ENCODE measurements at regions not wholly inside any gene's neighbourhood (a gene's known extent, or its start where the extent isn't known, plus 50 kb on each side); places are given as distances from the start of the nearest gene placed in this dataset.

GRCh38 chr6:105814745-105815536 lies 271.2 kb upstream of the PRDM1 start:
- DNase-seq (ENCODE audit: low spot score), result no peak

- no peak for DNase-seq (ENCODE audit: low spot score)
Measured at GRCh38 chr6:105810922-105811482, 275.1 kb upstream of the PRDM1 start.

DNA sequence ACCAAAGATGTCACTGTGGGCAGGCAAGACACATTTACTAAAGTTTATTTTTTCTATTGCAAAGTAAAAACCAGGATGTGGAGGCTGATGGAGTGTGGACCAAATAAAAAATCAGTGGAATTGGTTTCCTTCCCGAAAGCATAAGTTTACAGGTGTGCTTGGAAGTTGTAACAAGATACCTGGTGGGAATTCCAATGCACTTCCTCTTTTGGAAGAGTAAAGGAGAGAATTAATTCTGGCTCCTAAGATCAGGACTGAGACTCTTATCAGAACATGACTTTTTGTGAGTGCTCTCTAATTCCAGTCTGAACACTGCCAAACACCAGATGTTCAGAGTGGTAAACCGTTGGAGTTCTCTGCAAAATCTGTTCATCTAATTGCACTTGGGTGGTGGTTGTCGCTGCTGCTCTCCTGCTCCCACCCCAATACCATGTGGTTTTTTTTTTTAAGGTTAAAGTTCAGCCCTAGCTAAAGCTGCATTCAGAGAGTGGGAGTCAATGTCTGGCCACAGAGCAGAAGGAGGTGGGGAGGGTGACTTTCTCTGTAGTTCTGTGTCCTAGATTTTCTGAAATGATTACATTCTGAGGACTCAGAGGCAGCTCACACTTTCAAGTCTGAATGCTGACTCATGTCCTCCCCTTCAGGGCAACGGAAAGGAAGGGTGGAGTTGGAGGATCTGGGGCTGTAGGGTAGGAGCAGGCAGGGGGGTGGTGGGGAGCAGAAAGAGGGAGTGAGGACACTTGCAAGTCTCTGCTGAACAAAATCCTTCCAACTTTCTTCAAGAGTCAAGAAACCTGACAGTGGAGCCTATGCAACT lies 275.8 kb upstream of the PRDM1 start:
- DNase-seq (ENCODE audit: low spot score), result no peak

DNA sequence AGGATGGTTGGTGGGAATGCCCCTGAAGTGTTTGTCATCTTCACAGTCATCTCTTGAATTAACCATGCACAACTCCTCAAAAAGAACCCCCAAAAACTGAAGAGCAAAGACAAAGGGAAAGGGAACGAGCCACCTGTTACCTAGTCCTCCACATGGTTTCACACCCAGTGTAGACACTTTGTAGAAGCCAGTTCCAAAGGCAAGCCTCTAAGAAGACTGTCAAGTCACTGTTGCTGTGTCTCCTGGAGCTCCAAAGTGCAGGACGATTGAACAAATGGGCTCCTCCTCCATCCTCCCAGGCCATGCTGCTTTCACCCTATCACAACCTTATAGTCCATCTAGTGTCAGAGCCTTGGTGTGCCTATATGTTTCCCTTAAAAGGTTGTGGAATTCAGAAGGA lies 277.6 kb upstream of the PRDM1 start:
- no peak for DNase-seq (ENCODE audit: low spot score)

DNA sequence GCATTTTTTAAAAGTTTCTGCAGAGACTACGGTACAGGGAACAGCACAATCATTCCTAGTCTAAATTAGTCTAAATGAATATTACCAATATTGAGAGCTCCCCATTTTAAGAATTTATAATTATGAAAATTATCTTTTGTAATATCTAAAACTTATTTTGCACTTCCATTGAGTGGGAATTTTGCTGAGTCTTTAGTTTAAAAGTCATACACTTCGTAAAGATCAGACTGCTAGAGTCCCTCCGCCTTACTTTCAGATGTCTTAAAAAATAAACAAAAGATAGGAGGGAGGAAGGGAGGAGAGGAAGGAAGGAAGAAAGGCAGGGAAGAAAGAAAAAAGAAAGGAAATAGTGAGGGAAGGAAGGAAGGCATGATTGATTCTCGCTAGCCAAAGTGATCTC lies 278.2 kb upstream of the PRDM1 start:
- no peak for DNase-seq (ENCODE audit: low spot score)

DNA sequence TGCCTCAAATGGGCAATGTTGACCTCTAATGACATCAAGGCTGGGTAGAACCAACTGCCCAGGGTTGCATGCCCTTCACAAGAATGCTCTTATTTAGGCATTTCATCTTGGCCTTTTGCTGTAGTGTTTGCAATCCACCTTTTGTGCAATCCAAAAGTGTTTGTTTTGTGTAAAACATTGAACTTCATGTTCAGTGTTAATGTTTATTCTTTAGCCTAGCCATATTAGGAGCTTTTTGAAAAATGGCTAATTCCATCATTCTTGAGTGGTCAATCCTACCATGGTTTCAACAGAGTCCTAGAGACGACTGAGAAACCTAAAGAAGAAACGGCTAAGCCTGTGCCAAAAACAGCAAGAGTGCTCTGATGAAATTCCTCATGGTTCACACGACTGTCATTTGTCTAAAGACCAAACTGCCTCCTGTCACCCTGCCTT lies 279.6 kb upstream of the PRDM1 start:
- no peak for DNase-seq (ENCODE audit: low spot score)

GRCh38 chr6:105805501-105806023 lies 280.6 kb upstream of the PRDM1 start:
- DNase-seq (ENCODE audit: low spot score), result no peak

- DNase-seq (ENCODE audit: low spot score), result no peak
Measured at GRCh38 chr6:105804424-105804823, 281.7 kb upstream of the PRDM1 start.

DNA sequence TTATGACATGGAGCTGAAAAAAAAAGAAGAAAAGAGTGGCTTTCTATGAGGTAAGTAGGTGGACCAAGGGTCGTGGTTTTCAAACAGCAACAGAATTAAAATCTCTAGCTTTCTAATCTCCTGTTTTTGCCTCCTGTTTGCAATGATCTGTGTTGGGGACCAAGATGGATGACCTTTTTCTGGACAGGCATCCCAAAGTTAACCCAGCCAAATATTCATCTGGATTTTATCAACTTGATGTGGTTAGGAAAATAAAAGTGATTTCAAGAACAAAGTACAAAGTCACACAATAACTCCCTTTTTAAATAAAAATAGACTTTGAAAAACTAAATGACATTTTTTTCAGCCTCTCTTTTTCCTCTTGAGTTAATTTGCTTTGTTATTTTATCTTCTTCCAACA lies 282.1 kb upstream of the PRDM1 start:
- DNase-seq (ENCODE audit: low spot score), result no peak

DNA sequence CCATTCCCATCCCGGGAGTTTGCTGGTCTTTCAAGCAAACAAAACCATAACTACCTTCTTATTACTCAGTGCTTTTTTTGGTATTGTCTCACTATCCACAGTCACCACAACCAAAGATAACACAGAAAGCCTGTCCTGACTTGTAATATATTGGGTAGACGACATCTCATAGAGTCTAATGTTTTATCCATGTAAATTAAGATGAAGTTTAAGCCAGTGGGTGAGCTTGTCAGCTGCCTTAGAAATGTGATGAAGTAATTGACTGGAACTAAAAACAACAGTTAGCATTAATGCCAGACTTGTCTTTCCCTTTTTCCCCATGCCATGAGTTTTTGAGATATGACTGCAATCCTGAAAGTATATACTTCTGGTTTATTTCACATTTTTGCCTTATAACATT lies 282.7 kb upstream of the PRDM1 start:
- DNase-seq (ENCODE audit: low spot score), result no peak

DNA sequence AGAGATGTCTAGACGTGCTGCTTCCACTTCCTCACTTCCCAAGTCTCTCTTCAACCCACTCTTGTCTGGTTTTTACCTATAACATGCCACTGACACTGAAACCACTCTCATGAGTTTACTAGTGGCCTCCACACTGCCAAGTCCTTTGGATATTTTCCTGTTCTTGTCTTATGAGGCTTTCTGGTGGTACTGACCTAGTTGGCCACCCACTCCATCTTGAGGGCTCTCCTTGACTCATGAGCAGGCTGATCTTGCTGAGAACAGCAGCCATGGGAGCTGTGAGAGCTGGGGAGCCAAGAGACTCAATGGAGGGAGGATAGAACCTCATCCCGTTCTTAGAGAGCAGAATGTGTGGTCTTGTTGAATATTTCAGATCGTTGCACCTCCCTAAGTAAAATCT lies 283.4 kb upstream of the PRDM1 start:
- DNase-seq (ENCODE audit: low spot score), result no peak

DNA sequence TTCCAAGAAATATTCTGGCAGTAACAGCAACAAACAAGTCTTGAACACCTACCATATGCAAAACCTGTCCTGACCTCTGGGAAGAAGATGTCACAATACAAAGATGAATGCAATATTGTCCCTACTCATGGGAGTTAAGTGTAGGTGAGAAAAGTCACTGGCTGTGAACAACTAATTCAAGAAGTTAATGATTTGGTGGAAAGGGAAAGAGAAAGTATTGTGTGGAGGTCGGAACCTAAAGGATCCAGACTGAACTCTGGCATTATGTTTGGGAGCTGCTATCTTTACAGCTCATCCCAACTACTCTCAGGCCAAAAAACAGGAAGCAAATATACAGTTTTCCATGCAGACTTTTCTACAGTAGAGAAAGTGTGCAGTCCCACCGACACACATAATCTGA lies 285.3 kb upstream of the PRDM1 start:
- DNase-seq (ENCODE audit: low spot score), result no peak

GRCh38 chr6:105800398-105800797 lies 285.7 kb upstream of the PRDM1 start:
- no peak for DNase-seq (ENCODE audit: low spot score)

DNA sequence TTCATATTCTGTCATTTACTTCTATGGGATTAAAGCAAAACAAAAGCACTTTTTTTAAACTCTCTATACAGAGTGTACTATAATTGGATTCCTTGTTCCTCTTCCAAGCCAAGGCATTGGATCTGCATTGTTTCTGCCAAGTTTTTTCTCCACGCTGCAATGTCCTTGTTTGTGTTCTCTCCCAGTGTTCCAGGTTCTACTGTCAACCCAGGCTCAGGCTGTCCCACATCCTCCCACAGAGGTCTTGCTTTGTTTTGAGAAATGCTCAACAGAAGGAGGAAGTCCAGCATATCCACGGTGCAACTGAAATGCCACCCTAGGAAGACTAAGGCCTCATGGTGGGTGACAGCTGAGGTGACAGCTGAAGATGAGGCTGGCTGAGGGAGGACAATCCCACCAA lies 287.1 kb upstream of the PRDM1 start:
- no peak for DNase-seq (ENCODE audit: low spot score)

DNA sequence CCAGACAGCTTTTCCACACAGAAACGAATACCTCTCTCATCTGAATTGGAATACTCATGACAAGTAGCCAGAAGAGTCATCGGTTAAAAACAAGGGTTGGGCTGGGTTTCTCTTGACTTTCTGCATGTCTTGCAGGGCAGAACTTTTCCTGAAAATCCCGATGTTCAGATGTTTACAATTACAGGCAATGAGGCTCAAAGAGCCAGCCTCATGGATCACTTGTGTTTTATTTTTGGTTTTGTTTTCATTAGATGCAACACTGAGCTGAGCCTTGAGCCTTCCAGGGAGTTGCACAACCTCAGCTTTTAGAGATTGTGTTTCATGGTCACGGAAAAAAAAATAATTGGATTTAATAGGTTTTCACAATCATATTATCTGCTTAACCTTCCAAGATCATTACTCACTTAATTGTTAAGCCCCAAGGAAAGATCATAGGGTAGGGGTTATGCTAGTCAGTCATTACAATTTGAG lies 288.1 kb upstream of the PRDM1 start:
- DNase-seq (ENCODE audit: low spot score), result no peak

GRCh38 chr6:105797286-105797979 lies 288.7 kb upstream of the PRDM1 start:
- DNase-seq (ENCODE audit: low spot score), result no peak

DNA sequence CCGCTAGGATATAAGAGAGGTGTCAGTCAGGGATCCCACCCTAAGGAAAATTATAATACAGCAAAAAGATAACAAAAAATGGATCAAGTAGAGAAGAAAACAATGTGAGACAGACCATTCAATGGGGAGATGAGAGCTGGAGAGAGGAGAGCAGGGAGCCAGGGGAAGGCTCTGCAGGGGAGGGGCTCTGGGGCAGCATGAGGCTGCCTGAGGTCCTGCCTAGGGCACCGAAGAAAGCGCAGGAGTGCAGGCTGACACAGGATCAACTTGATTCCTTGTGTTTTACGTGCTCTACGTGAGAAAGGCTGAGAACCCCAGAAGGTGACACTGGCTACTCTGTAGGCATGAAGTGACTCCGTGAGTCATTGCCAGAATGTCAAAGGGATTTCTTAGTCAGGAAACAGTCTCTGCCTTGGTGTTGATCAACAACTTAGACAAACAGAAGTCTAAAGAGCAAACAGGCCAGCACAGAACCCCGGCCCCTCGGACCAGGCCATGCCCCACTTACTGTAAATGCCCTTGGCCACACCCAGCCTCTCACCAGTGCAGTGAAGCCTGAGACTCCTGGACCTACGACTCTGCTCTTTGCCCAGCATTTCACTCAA lies 290.1 kb upstream of the PRDM1 start:
- no peak for DNase-seq (ENCODE audit: low spot score)

DNA sequence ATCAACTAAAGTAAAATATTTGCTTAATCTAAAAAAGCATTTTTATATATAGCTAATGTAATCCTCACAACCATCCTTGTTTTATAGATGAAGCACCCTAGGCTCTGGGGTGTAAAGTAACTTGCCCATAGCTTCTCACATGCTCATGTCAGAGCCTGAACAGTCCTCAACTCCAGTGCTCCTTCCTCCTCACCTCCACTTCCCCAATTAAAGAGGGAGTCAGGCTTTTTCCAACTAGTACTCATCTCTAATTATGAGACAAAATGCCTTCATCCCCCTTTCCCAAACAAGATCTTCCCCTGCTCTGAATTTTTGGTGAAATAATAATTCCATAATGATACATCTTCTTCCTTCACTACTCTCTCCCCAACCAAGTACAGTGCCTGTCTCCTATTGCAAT lies 290.8 kb upstream of the PRDM1 start:
- no peak for DNase-seq (ENCODE audit: low spot score)

GRCh38 chr6:105794870-105795269 lies 291.3 kb upstream of the PRDM1 start:
- no peak for DNase-seq (ENCODE audit: low spot score)

- DNase-seq (ENCODE audit: low spot score), result peak; percentile 62
Measured at GRCh38 chr6:105794239-105794638, 291.9 kb upstream of the PRDM1 start.

GRCh38 chr6:105793130-105793529 lies 293.0 kb upstream of the PRDM1 start:
- DNase-seq (ENCODE audit: low spot score), result no peak
